Pancreas (tissue), 10 donors: ENCODE measurements at regions not wholly inside any gene's neighbourhood (a gene's known extent, or its start where the extent isn't known, plus 50 kb on each side); places are given as distances from the start of the nearest gene placed in this dataset.

Experiments
- ATAC-seq, 4 donors: fragments of 200-7000 bp; cut with Tn5 transposase; one replicate each; pipeline versions ENCODE4 v1.8.0 to v1.9.1; 2020; ENCODE audit warnings: mild to moderate bottlenecking in 4 of 4, moderate library complexity in 4 of 4
- DNase-seq, 6 donors: peaks; one replicate each; pipeline ENCODE4 v3.0.0-alpha.2; 2020
- FAIRE-seq: peaks from 2 replicates; lab custom pipeline; 2012; peaks lifted over from hg19 to GRCh38; lab: Jason Lieb, UNC
- H3K27ac ChIP-seq, 4 donors: fragments of 200-600 bp; sonication (generic); 1 replicate in 3 of 4; 2 replicates in 1 of 4; pipeline versions ENCODE4 v1.5.0 to v1.8.0; 2020
- H3K27me3 ChIP-seq, 4 donors: fragments of 200-600 bp; one replicate each; pipeline ENCODE4 v1.8.0; 2021
- H3K36me3 ChIP-seq, 3 donors: fragments of 200-600 bp; sonication (generic) in 1 of 3; one replicate each; pipeline versions ENCODE4 v1.5.0 to v1.8.0; 2020 to 2021
- H3K4me1 ChIP-seq, 3 donors: fragments of 200-600 bp; one replicate each; pipeline ENCODE4 v1.8.0; 2021
- H3K4me3 ChIP-seq, 4 donors: fragments of 200-600 bp; sonication (generic) in 2 of 4; one replicate each; pipeline versions ENCODE4 v1.5.0 to v1.8.0; 2020 to 2021
- H3K9me3 ChIP-seq, 4 donors: fragments of 200-600 bp; one replicate each; pipeline ENCODE4 v1.8.0; 2021
- WGBS, 2 donors: extraction: QIAGEN DNeasy Blood & Tissue Kit; methylation state at CpG; one replicate each; pipeline ENCODE4 v1.1.7; 2013; 5-methylcytosine and 5-hydroxymethylcytosine counted together
- intact Hi-C, 3 donors: fragments of 100-400 bp; cut with DNase I; formaldehyde crosslinking; loops; one replicate each; pipeline versions ENCODE4 v1.11.1 to v1.14.2; 2022
- TF ChIP-seq, protein P1 (sequence below), 4 donors: fragments of 200-600 bp; sonication (generic) in 3 of 4; IDR thresholded peaks; one replicate each; pipeline versions ENCODE4 v1.5.0 to v1.8.0; 2021; ENCODE audit warnings: antibody characterized with exemption in 4 of 4
- donor health status: healthy with polysubstance abuse.
- donor health status: DM: no; HTN: no; CAD: no; lungs with moderate emphysema.
- donor health status: DM: no; HTN: no; CAD: no.
- donor health status: control.
- donor health status: control.
- donor health status: Bipolar disorder and iron deficiency.
- donor health status: DM: yes; HTN: yes; CAD: no.
- donor health status: DM: no; HTN: no; CAD: no.
- donor health status: DM: no; HTN: no; CAD: no.
- donor health status: DM: yes; HTN: yes; CAD: no.

GRCh38 chr11:43580735-43581369 lies 99.7 kb upstream of the HSD17B12 start:
- peaks cover 3 to 16% (median 5%) of the 10 kb centered on the region in 3 donors for H3K4me1 ChIP-seq
- H3K36me3 ChIP-seq: no peaks in the 10 kb centered on the region
- peak in 1 of 6 donors; percentile 65 for DNase-seq
- WGBS, 2 donors: 1% methylated on average over 38 to 39 of the region's 39 CpGs
- FAIRE-seq: no peak
- peaks cover 0 to 41% (median 5%) of the 10 kb centered on the region in 4 donors for H3K27me3 ChIP-seq
- peak overlapping the region in 2 of 4 donors; percentile 11 to 32 for H3K4me3 ChIP-seq
- intact Hi-C loops: no loop called here
- peak in 2 of 4 donors; percentile 19 to 25 for ATAC-seq
- TF ChIP-seq, protein P1, sequence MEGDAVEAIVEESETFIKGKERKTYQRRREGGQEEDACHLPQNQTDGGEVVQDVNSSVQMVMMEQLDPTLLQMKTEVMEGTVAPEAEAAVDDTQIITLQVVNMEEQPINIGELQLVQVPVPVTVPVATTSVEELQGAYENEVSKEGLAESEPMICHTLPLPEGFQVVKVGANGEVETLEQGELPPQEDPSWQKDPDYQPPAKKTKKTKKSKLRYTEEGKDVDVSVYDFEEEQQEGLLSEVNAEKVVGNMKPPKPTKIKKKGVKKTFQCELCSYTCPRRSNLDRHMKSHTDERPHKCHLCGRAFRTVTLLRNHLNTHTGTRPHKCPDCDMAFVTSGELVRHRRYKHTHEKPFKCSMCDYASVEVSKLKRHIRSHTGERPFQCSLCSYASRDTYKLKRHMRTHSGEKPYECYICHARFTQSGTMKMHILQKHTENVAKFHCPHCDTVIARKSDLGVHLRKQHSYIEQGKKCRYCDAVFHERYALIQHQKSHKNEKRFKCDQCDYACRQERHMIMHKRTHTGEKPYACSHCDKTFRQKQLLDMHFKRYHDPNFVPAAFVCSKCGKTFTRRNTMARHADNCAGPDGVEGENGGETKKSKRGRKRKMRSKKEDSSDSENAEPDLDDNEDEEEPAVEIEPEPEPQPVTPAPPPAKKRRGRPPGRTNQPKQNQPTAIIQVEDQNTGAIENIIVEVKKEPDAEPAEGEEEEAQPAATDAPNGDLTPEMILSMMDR (IDR thresholded peaks at IDR 0.05): no peak
- H3K9me3 ChIP-seq: no peaks in the 10 kb centered on the region
- no peak overlapping the region for H3K27ac ChIP-seq

- no peak for ATAC-seq
- H3K27me3 ChIP-seq: peaks cover 0 to 40% (median 5%) of the 10 kb centered on the region in 4 donors
- no peak overlapping the region for H3K27ac ChIP-seq
- no peaks in the 10 kb centered on the region for H3K9me3 ChIP-seq
- H3K4me3 ChIP-seq: peak overlapping the region in 2 of 4 donors; percentile 11 to 32
- H3K4me1 ChIP-seq: peaks cover 0 to 10% (median 3%) of the 10 kb centered on the region in 3 donors
- intact Hi-C loops: no loop called here
- no peaks in the 10 kb centered on the region for H3K36me3 ChIP-seq
- FAIRE-seq: no peak
- WGBS, 2 donors: 2% methylated on average over 39 of the region's 39 CpGs
- TF ChIP-seq, protein P1 (IDR thresholded peaks at IDR 0.05): no peak
- no peak for DNase-seq
Observed at GRCh38 chr11:43581370-43582023, 99.0 kb upstream of the HSD17B12 start.

GRCh38 chr11:43582024-43582862 lies 98.3 kb upstream of the HSD17B12 start:
- peak in 1 of 6 donors; percentile 45 for DNase-seq

DNA sequence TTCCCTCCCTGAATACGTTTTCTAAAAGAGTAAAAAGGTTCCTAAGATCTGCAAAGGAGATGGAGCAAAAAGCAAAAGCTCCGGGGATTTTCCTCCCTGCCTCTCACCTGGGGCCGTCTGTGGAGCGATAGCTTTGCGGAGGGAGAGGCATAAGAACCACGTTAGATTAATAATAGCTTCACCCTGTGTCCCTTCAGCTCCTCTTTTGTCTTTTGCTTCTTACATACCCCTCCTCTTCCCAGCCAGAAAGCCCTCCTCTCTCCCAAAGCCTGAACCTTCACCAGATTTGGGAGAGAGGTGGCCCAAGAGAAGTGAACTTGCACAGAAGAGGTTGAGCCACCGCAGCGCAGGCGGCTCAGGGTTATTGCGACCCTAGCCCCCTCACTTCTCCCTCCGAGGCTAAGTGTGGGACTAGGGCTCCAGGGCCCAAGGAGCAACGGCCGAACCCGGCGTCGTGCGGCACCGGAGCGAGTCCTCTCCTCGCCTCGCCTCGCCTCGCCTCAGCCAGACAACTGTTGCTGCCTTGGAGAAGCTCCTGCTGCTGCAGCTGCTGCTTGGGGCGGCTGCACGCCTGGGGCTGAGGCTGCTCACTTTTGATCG lies 97.6 kb upstream of the HSD17B12 start:
- ATAC-seq (no peak), DNase-seq (peak in 1 of 6 donors; percentile 58), FAIRE-seq (no peak)
- TF ChIP-seq, protein P1 (IDR thresholded peaks at IDR 0.05): no peak
- Histone ChIP-seq H3K4me1 (peaks cover 0 to 10% (median 3%) of the 10 kb centered on the region in 3 donors), H3K27ac (no peak overlapping the region), H3K36me3 (no peaks in the 10 kb centered on the region), H3K27me3 (peaks cover 0 to 29% (median 5%) of the 10 kb centered on the region in 4 donors), H3K9me3 (no peaks in the 10 kb centered on the region), H3K4me3 (no peak overlapping the region)
- WGBS, 2 donors: 19 to 22% methylated on average over 26 of the region's 26 CpGs
- intact Hi-C loops: no loop called here

More at GRCh38 chr11:43582024-43582862, 98.3 kb upstream of the HSD17B12 start:
- intact Hi-C loops: no loop called here
- Histone ChIP-seq H3K36me3 (no peaks in the 10 kb centered on the region), H3K4me1 (peaks cover 0 to 10% (median 3%) of the 10 kb centered on the region in 3 donors), H3K9me3 (no peaks in the 10 kb centered on the region), H3K4me3 (peak overlapping the region in 1 of 4 donors; percentile 32), H3K27ac (no peak overlapping the region), H3K27me3 (peaks cover 0 to 34% (median 5%) of the 10 kb centered on the region in 4 donors)
- ATAC-seq: no peak
- WGBS, 2 donors: 8 to 9% methylated on average over 36 to 37 of the region's 37 CpGs
- FAIRE-seq: no peak
- TF ChIP-seq, protein P1 (IDR thresholded peaks at IDR 0.05): no peak
